Endothelial cell of hepatic sinusoid (primary cell): ENCODE measurements at regions not wholly inside any gene's neighbourhood (a gene's known extent, or its start where the extent isn't known, plus 50 kb on each side); places are given as distances from the start of the nearest gene placed in this dataset.
"Not testable (repeated sequence)": the region's sequence is repeated elsewhere in the genome, so short reads cannot be mapped to it uniquely, and the experiment has no call there.

Experiments used
- in situ Hi-C: cut with HindIII; loops from 2 replicates; pipeline ENCODE4 v1.10.0; 2017; ENCODE audit warnings: low sequenced_read_pairs

- in situ Hi-C loops = not testable (repeated sequence)
These were observed 1522.7 kb downstream of the AMY1C start for GRCh38 chr1:105272376-105272775.

- in situ Hi-C loops = no loop called here
These were observed 1545.1 kb downstream of the AMY1C start for GRCh38 chr1:105294838-105295237.

- in situ Hi-C loops = no loop called here
These were observed 1560.4 kb downstream of the AMY1C start for GRCh38 chr1:105310063-105310462.

- in situ Hi-C loops = no loop called here
These were observed 1568.3 kb downstream of the AMY1C start for GRCh38 chr1:105317976-105318375.

GRCh38 chr1:105326886-105327285 lies 1577.2 kb downstream of the AMY1C start:
- in situ Hi-C loops = no loop called here

- in situ Hi-C loops = no loop called here
These were observed 1587.7 kb downstream of the AMY1C start for GRCh38 chr1:105337420-105337819.

GRCh38 chr1:105343317-105343716 lies 1593.6 kb downstream of the AMY1C start:
- in situ Hi-C loops = no loop called here

- in situ Hi-C loops = no loop called here
These were observed 1609.8 kb downstream of the AMY1C start for GRCh38 chr1:105359457-105359856.

- in situ Hi-C loops = no loop called here
These were observed 1612.7 kb downstream of the AMY1C start for GRCh38 chr1:105362438-105362837.

- in situ Hi-C loops = no loop called here
These were observed 1618.7 kb downstream of the AMY1C start for GRCh38 chr1:105368446-105368845.

GRCh38 chr1:105373681-105374080 lies 1624.0 kb downstream of the AMY1C start:
- in situ Hi-C loops = no loop called here

GRCh38 chr1:105386489-105386888 lies 1636.8 kb downstream of the AMY1C start:
- in situ Hi-C loops = no loop called here

GRCh38 chr1:105396001-105396400 lies 1646.3 kb downstream of the AMY1C start:
- in situ Hi-C loops = no loop called here

- in situ Hi-C loops = no loop called here
These were observed 1649.2 kb downstream of the AMY1C start for GRCh38 chr1:105398909-105399308.

- in situ Hi-C loops = no loop called here
These were observed 1650.0 kb downstream of the AMY1C start for GRCh38 chr1:105399716-105400115.

GRCh38 chr1:105416261-105416660 lies 1640.2 kb upstream of the PRMT6 start:
- in situ Hi-C loops = no loop called here

- in situ Hi-C loops = no loop called here
These were observed 1637.4 kb upstream of the PRMT6 start for GRCh38 chr1:105419030-105419429.

GRCh38 chr1:105427543-105427942 lies 1628.9 kb upstream of the PRMT6 start:
- in situ Hi-C loops = no loop called here

GRCh38 chr1:105436589-105437259 lies 1619.8 kb upstream of the PRMT6 start:
- in situ Hi-C loops = no loop called here

- in situ Hi-C loops = no loop called here
These were observed 1618.6 kb upstream of the PRMT6 start for GRCh38 chr1:105437847-105438246.

- in situ Hi-C loops = no loop called here
These were observed 1613.6 kb upstream of the PRMT6 start for GRCh38 chr1:105442901-105443300.

- in situ Hi-C loops = no loop called here
These were observed 1596.7 kb upstream of the PRMT6 start for GRCh38 chr1:105459759-105460158.

- in situ Hi-C loops = no loop called here
These were observed 1594.2 kb upstream of the PRMT6 start for GRCh38 chr1:105462308-105462707.
